Keratinocyte (primary cell): ENCODE measurements at regions not wholly inside any gene's neighbourhood (a gene's known extent, or its start where the extent isn't known, plus 50 kb on each side); places are given as distances from the start of the nearest gene placed in this dataset.

Experiments
- DNase-seq: peaks from one replicate; pipeline ENCODE4 v3.0.0-alpha.2; 2011; ENCODE audit warnings: low read depth, missing footprints, low spot score
- FAIRE-seq: peaks from 2 replicates; lab custom pipeline; 2011; peaks lifted over from hg19 to GRCh38; lab: Jason Lieb, UNC
- H2AFZ ChIP-seq: 2 replicates; pipeline ENCODE4 v1.6.0; 2012; ENCODE audit warnings: low read length, control low read depth, inconsistent platforms; ENCODE audit not compliant: control insufficient read depth
- H3K27ac ChIP-seq: 2 replicates; pipeline ENCODE4 v1.5.1; 2011; ENCODE audit warnings: low read length; ENCODE audit not compliant: control insufficient read depth, insufficient read depth
- H3K27me3 ChIP-seq: 3 replicates; pipeline ENCODE4 v1.6.0; 2011; ENCODE audit warnings: low read length; ENCODE audit not compliant: control insufficient read depth, insufficient read depth; ENCODE audit errors: extremely low read depth
- H3K36me3 ChIP-seq, 2 experiments: 2 replicates in 1 of 2; 3 replicates in 1 of 2; pipeline ENCODE4 v1.5.1; 2011; ENCODE audit warnings: low read length in 2 of 2, mild to moderate bottlenecking in 1 of 2; ENCODE audit not compliant: control insufficient read depth in 2 of 2, insufficient read depth in 2 of 2; ENCODE audit errors: extremely low read depth in 1 of 2
- H3K4me1 ChIP-seq: 3 replicates; pipeline ENCODE4 v1.5.1; 2011; ENCODE audit warnings: low read length; ENCODE audit not compliant: control insufficient read depth, insufficient read depth; ENCODE audit errors: extremely low read depth
- H3K4me2 ChIP-seq: 3 replicates; pipeline ENCODE4 v1.6.0; 2011; ENCODE audit warnings: low read depth, low read length; ENCODE audit not compliant: control insufficient read depth, insufficient read depth; ENCODE audit errors: extremely low read depth
- H3K4me3 ChIP-seq, 3 experiments: fragments of 200-600 bp in 1 of 3; sonication (generic) in 1 of 3; 2 replicates in 2 of 3; 3 replicates in 1 of 3; pipeline ENCODE4 v1.5.1; 2011 to 2016; ENCODE audit warnings: low read length in 3 of 3, mild to moderate bottlenecking in 3 of 3, control low read depth in 2 of 3, inconsistent platforms in 1 of 3, low read depth in 1 of 3, mixed read lengths in 1 of 3, mixed run types in 1 of 3, moderate library complexity in 1 of 3; ENCODE audit not compliant: control insufficient read depth in 2 of 3, insufficient read depth in 2 of 3; ENCODE audit errors: extremely low read depth in 1 of 3
- H3K79me2 ChIP-seq: 2 replicates; pipeline ENCODE4 v1.6.0; 2012; ENCODE audit warnings: low read length; ENCODE audit not compliant: control insufficient read depth, insufficient read depth
- H3K9ac ChIP-seq: 3 replicates; pipeline ENCODE4 v1.6.0; 2011; ENCODE audit warnings: low read length; ENCODE audit not compliant: control insufficient read depth, insufficient read depth; ENCODE audit errors: extremely low read depth
- H3K9me1 ChIP-seq: 3 replicates; pipeline ENCODE4 v1.6.0; 2011; ENCODE audit warnings: low read length; ENCODE audit not compliant: control insufficient read depth, insufficient read depth; ENCODE audit errors: extremely low read depth
- H3K9me3 ChIP-seq: 2 replicates; pipeline ENCODE4 v1.5.1; 2012; ENCODE audit warnings: low read depth, low read length; ENCODE audit not compliant: control insufficient read depth
- H4K20me1 ChIP-seq: 3 replicates; pipeline ENCODE4 v1.6.0; 2011; ENCODE audit warnings: low read length; ENCODE audit not compliant: control insufficient read depth, insufficient read depth; ENCODE audit errors: extremely low read depth
- CTCF ChIP-seq, 3 experiments: IDR thresholded peaks in 1 of 3; conservative IDR thresholded peaks in 1 of 3; optimal IDR thresholded peaks in 1 of 3; 2 replicates in 2 of 3; 3 replicates in 1 of 3; pipeline versions ENCODE3 to v1.5.1; 2011; ENCODE audit warnings: low read length in 3 of 3, mild to moderate bottlenecking in 3 of 3, moderate library complexity in 2 of 3, control low read depth in 1 of 3, inconsistent platforms in 1 of 3; ENCODE audit not compliant: insufficient read depth in 2 of 3; ENCODE audit errors: extremely low read depth in 1 of 3
- EZH2 ChIP-seq: IDR thresholded peaks from one replicate; pipeline ENCODE4 v1.6.1; 2012; ENCODE audit warnings: inconsistent platforms, mild to moderate bottlenecking, low read length, moderate library complexity
- dilution Hi-C: fragments of 300-500 bp; cut with MboI; formaldehyde crosslinking; loops from one replicate; pipeline ENCODE4 v1.7.0; 2020; ENCODE audit warnings: low sequenced_read_pairs; ENCODE audit not compliant: extremely low pct_ligation_motif_present

GRCh38 chr14:97970222-97970621 is 1173.0 kb downstream of the VRK1 start:
- Histone ChIP-seq H3K4me2 (no peak overlapping the region), H3K9ac (no peak overlapping the region), H4K20me1 (no peaks in the 10 kb centered on the region), H3K9me1 (no peaks in the 10 kb centered on the region), H3K27me3 (no peaks in the 10 kb centered on the region), H3K4me1 (no peaks in the 10 kb centered on the region), H3K79me2 (no peaks in the 10 kb centered on the region), H2AFZ (no peak overlapping the region), H3K4me3 (no peak overlapping the region), H3K27ac (no peak overlapping the region), H3K36me3 (peaks cover 0 to 4% of the 10 kb centered on the region in 2 experiments), H3K9me3 (no peaks in the 10 kb centered on the region)
- TF ChIP-seq EZH2 (no peak), CTCF (optimal IDR thresholded peaks at IDR 0.05 in 1 of 3, IDR thresholded peaks at IDR 0.05 in 1 of 3, conservative IDR thresholded peaks at IDR 0.05 in 1 of 3; ENCODE audit: extremely low read depth in 1 of 3, insufficient read depth in 2 of 3, low read length in 3 of 3) (no peak)
- no peak for DNase-seq
- dilution Hi-C loops = no loop called here
- no peak for FAIRE-seq

GRCh38 chr14:97975216-97975615 is 1178.0 kb downstream of the VRK1 start:
- DNase-seq (no peak), FAIRE-seq (no peak)
- H3K9ac ChIP-seq = no peak overlapping the region
- H2AFZ ChIP-seq = no peak overlapping the region
- H3K9me1 ChIP-seq = no peaks in the 10 kb centered on the region
- no peaks in the 10 kb centered on the region for H3K9me3 ChIP-seq
- H3K36me3 ChIP-seq = peaks cover 0 to 2% of the 10 kb centered on the region in 2 experiments
- no peak overlapping the region for H3K4me3 ChIP-seq
- no peak for TF ChIP-seq CTCF (optimal IDR thresholded peaks at IDR 0.05 in 1 of 3, IDR thresholded peaks at IDR 0.05 in 1 of 3, conservative IDR thresholded peaks at IDR 0.05 in 1 of 3; ENCODE audit: extremely low read depth in 1 of 3, insufficient read depth in 2 of 3, low read length in 3 of 3)
- no peak for TF ChIP-seq EZH2
- no peaks in the 10 kb centered on the region for H4K20me1 ChIP-seq
- dilution Hi-C loops = no loop called here
- no peak overlapping the region for H3K4me2 ChIP-seq
- no peaks in the 10 kb centered on the region for H3K79me2 ChIP-seq
- H3K27ac ChIP-seq = no peak overlapping the region
- H3K27me3 ChIP-seq = no peaks in the 10 kb centered on the region
- peaks cover 31% of the 10 kb centered on the region for H3K4me1 ChIP-seq
